AG10803 (cell line): ENCODE measurements at regions not wholly inside any gene's neighbourhood (a gene's known extent, or its start where the extent isn't known, plus 50 kb on each side); places are given as distances from the start of the nearest gene placed in this dataset.

Source experiments
- DNase-seq: peaks from one replicate; pipeline ENCODE4 v3.0.0; 2010; ENCODE audit warnings: low read depth
- H3K4me3 ChIP-seq: 2 replicates; pipeline ENCODE4 v1.5.1; 2011; ENCODE audit warnings: mild to moderate bottlenecking, low read length, control low read depth
- CTCF ChIP-seq: conservative IDR thresholded peaks from 2 replicates; pipeline ENCODE4 v1.5.1; 2011; ENCODE audit warnings: mild to moderate bottlenecking, low read length, control low read depth, inconsistent platforms

- H3K4me3 ChIP-seq, result no peak overlapping the region
- no peak for TF ChIP-seq CTCF
- no peak for DNase-seq
These were observed 102.9 kb upstream of the KCNAB1 start for GRCh38 chr3:156017352-156018030.

GRCh38 chr3:156024904-156025533, 95.4 kb upstream of the KCNAB1 start:
- H3K4me3 ChIP-seq, result peak overlapping the region; percentile 2
- peak; percentile 17 for DNase-seq
- no peak for TF ChIP-seq CTCF

GRCh38 chr3:156029208-156029607, 91.2 kb upstream of the KCNAB1 start:
- TF ChIP-seq CTCF, result no peak

GRCh38 chr3:156030723-156031122, 89.7 kb upstream of the KCNAB1 start:
- TF ChIP-seq CTCF, result no peak
- DNase-seq, result no peak

More at GRCh38 chr3:156029208-156029607, 91.2 kb upstream of the KCNAB1 start:
- no peak overlapping the region for H3K4me3 ChIP-seq
- no peak for DNase-seq

DNA sequence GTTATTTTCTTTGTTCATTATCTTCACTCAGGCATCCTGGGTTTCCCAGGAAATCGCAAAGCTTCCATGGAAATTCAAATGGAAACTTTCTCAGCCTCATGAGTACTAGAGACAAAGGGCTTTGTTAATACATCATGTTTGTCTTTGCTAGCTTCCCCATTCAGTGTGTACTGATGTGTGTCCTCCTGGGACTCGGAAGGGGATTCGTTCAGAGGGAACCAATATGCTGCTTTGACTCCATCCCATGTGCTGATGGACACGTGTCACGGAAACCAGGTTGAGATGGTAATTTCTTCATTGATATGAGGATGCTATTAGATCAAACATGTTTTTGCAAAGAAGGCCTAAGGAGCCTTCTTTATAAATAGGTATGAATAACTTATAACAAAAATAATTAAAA, 87.0 kb upstream of the KCNAB1 start:
- DNase-seq, result no peak
- H3K4me3 ChIP-seq, result no peak overlapping the region
- no peak for TF ChIP-seq CTCF

More at GRCh38 chr3:156030723-156031122, 89.7 kb upstream of the KCNAB1 start:
- no peak overlapping the region for H3K4me3 ChIP-seq

DNA sequence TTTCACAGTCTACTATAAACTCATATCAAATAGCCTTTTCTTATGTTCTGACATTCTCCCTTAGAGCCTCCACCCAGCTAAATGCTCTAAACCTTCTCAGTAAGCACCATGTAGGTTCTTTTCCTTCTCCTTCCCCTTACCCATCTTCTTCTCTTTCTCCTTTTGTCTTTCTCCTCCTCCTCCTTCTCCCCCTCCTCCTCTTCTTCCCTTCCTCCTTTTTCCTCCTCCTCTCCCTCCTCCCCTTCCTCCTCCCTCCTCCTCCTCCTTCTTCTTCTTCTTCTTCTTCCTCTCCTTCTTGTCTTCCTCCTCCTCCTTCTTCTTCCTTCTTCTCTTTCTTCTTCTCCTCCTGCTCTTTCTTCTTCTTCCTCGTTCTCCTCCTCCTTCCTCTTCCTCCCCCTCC, 85.2 kb upstream of the KCNAB1 start:
- no peak for TF ChIP-seq CTCF
- no peak overlapping the region for H3K4me3 ChIP-seq
- no peak for DNase-seq
